Cardiac muscle cell (in vitro differentiated cells and primary cell): ENCODE measurements at regions not wholly inside any gene's neighbourhood (a gene's known extent, or its start where the extent isn't known, plus 50 kb on each side); places are given as distances from the start of the nearest gene placed in this dataset.
A peak's percentile ranks its signal among the peaks of the same experiment; 100 is the strongest.

Experiments
- DNase-seq, 2 donors: peaks; one replicate each; pipeline versions ENCODE4 v3.0.0 to v3.0.0-alpha.2; 2010 to 2017; ENCODE audit warnings: low read depth in 1 of 2, low spot score in 1 of 2
- H3K27ac ChIP-seq: fragments of 200-600 bp; sonication (generic); 2 replicates; pipeline ENCODE4 v1.5.1; 2016
- H3K27me3 ChIP-seq: fragments of 200-600 bp; sonication (generic); 2 replicates; pipeline ENCODE4 v1.6.0; 2016; ENCODE audit warnings: control low read depth
- H3K36me3 ChIP-seq: fragments of 200-600 bp; sonication (generic); 2 replicates; pipeline ENCODE4 v1.5.1; 2016; ENCODE audit warnings: control low read depth
- H3K4me1 ChIP-seq: fragments of 200-600 bp; sonication (generic); 2 replicates; pipeline ENCODE4 v1.8.1; 2017; ENCODE audit warnings: low read depth, mild to moderate bottlenecking, mixed run types
- H3K4me3 ChIP-seq: fragments of 200-600 bp; sonication (generic); 2 replicates; pipeline ENCODE4 v1.5.1; 2016; ENCODE audit warnings: mild to moderate bottlenecking
- H3K9me3 ChIP-seq: fragments of 200-600 bp; sonication (generic); 2 replicates; pipeline ENCODE4 v1.5.1; 2017; ENCODE audit warnings: low read depth, mild to moderate bottlenecking, control low read depth
- CTCF ChIP-seq: IDR thresholded peaks from 2 replicates; pipeline ENCODE4 v1.5.1; 2012; ENCODE audit warnings: low read depth, mild to moderate bottlenecking, low read length

GRCh38 chr5:68074048-68074632, 141.4 kb upstream of the PIK3R1 start:
- Histone ChIP-seq H3K9me3 (no peaks in the 10 kb centered on the region), H3K27me3 (no peaks in the 10 kb centered on the region), H3K4me3 (no peak overlapping the region), H3K27ac (no peak overlapping the region), H3K36me3 (no peaks in the 10 kb centered on the region), H3K4me1 (peaks cover 4% of the 10 kb centered on the region)
- TF ChIP-seq CTCF: no peak
- peak in 1 of 2 donors; percentile 53 for DNase-seq

GRCh38 chr5:68071736-68072135, 143.8 kb upstream of the PIK3R1 start:
- no peaks in the 10 kb centered on the region for H3K36me3 ChIP-seq
- peak in 1 of 2 donors; percentile 17 for DNase-seq
- H3K4me3 ChIP-seq: no peak overlapping the region
- H3K27me3 ChIP-seq: no peaks in the 10 kb centered on the region
- H3K4me1 ChIP-seq: peaks cover 5% of the 10 kb centered on the region
- no peak overlapping the region for H3K27ac ChIP-seq
- no peak for TF ChIP-seq CTCF
- H3K9me3 ChIP-seq: no peaks in the 10 kb centered on the region

GRCh38 chr5:68071282-68071632, 144.3 kb upstream of the PIK3R1 start:
- H3K36me3 ChIP-seq: no peaks in the 10 kb centered on the region
- DNase-seq: no peak
- no peak overlapping the region for H3K4me3 ChIP-seq
- H3K27ac ChIP-seq: no peak overlapping the region
- no peaks in the 10 kb centered on the region for H3K27me3 ChIP-seq
- no peaks in the 10 kb centered on the region for H3K9me3 ChIP-seq
- H3K4me1 ChIP-seq: peaks cover 5% of the 10 kb centered on the region
- TF ChIP-seq CTCF: no peak

GRCh38 chr5:68070591-68071281, 144.8 kb upstream of the PIK3R1 start:
- Histone ChIP-seq H3K27me3 (no peaks in the 10 kb centered on the region), H3K4me1 (peaks cover 5% of the 10 kb centered on the region), H3K4me3 (no peak overlapping the region), H3K27ac (no peak overlapping the region), H3K9me3 (no peaks in the 10 kb centered on the region), H3K36me3 (no peaks in the 10 kb centered on the region)
- DNase-seq: no peak
- TF ChIP-seq CTCF: no peak

GRCh38 chr5:68067976-68068603, 147.5 kb upstream of the PIK3R1 start:
- Histone ChIP-seq H3K27me3 (no peaks in the 10 kb centered on the region), H3K4me1 (peaks cover 5% of the 10 kb centered on the region), H3K27ac (no peak overlapping the region), H3K36me3 (no peaks in the 10 kb centered on the region), H3K9me3 (no peaks in the 10 kb centered on the region), H3K4me3 (no peak overlapping the region)
- DNase-seq: no peak
- no peak for TF ChIP-seq CTCF
